ENCODE measurements at regions not wholly inside any gene's neighbourhood (a gene's known extent, or its start where the extent isn't known, plus 50 kb on each side); places are given as distances from the start of the nearest gene placed in this dataset.
"Not testable (repeated sequence)": the region's sequence is repeated elsewhere in the genome, so short reads cannot be mapped to it uniquely, and the experiment has no call there.

- Mint-ChIP-seq H3K27ac (no peak overlapping the region), H3K36me3 (no peaks in the 10 kb centered on the region), H3K4me3 (no peak overlapping the region), H3K4me1 (no peaks in the 10 kb centered on the region), H3K27me3 (ENCODE audit: low read depth in 3 of 3) (peaks cover 3 to 6% (median 6%) of the 10 kb centered on the region in 3 donors), H3K9me3 (peaks cover 0 to 4% (median 0%) of the 10 kb centered on the region in 6 donors)
- no peak for DNase-seq
Observed at GRCh38 chr18:14940735-14941134, 192.8 kb downstream of the ANKRD30B start.

- Mint-ChIP-seq H3K27ac (no peak overlapping the region), H3K4me3 (no peak overlapping the region), H3K4me1 (no peaks in the 10 kb centered on the region), H3K27me3 (ENCODE audit: low read depth in 3 of 3) (peaks cover 3 to 5% (median 4%) of the 10 kb centered on the region in 3 donors), H3K36me3 (no peaks in the 10 kb centered on the region), H3K9me3 (peaks cover 0 to 4% (median 0%) of the 10 kb centered on the region in 6 donors)
- no peak for DNase-seq
Observed at GRCh38 chr18:14941256-14941655, 193.3 kb downstream of the ANKRD30B start.

DNA sequence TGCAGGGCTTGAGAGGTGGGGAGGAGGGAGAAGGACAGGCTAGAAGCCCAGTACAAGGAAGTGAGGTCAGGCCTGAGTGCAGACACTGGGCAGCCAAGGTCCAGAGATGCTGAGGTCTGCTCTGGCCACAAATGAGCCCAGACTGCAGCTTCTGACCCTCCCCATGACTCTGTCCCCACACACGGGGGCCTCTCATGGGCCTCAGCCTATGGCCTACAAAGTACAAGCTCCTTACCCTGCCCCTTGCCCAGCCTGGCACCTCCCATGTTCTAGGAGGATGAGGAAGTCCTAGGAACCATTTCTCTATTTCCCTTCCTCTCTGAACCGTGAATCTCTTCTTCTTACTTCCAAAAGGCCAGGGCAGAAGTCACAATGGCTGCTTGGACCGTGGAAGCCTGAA, 193.8 kb downstream of the ANKRD30B start:
- DNase-seq, result no peak
- Mint-ChIP-seq H3K27ac (no peak overlapping the region), H3K27me3 (ENCODE audit: low read depth in 3 of 3) (peaks cover under 1 to 4% (median 1%) of the 10 kb centered on the region in 3 donors), H3K36me3 (no peaks in the 10 kb centered on the region), H3K9me3 (peaks cover 0 to 4% (median 0%) of the 10 kb centered on the region in 6 donors), H3K4me3 (no peak overlapping the region), H3K4me1 (no peaks in the 10 kb centered on the region)

GRCh38 chr18:14942275-14942674, 194.3 kb downstream of the ANKRD30B start:
- H3K4me3 Mint-ChIP-seq, result no peak overlapping the region
- no peak overlapping the region for H3K27ac Mint-ChIP-seq
- H3K9me3 Mint-ChIP-seq, result peaks cover 0 to 4% (median 0%) of the 10 kb centered on the region in 6 donors
- no peak for DNase-seq
- H3K4me1 Mint-ChIP-seq, result no peaks in the 10 kb centered on the region
- H3K27me3 Mint-ChIP-seq (ENCODE audit: low read depth in 3 of 3), result peaks cover 0 to 4% (median 1%) of the 10 kb centered on the region in 3 donors
- no peaks in the 10 kb centered on the region for H3K36me3 Mint-ChIP-seq

- Mint-ChIP-seq H3K27me3 (ENCODE audit: low read depth in 3 of 3) (peaks cover 0 to 4% (median 1%) of the 10 kb centered on the region in 3 donors), H3K27ac (no peak overlapping the region)
- DNase-seq, result no peak
Observed at GRCh38 chr18:14943486-14943885, 195.5 kb downstream of the ANKRD30B start.

DNA sequence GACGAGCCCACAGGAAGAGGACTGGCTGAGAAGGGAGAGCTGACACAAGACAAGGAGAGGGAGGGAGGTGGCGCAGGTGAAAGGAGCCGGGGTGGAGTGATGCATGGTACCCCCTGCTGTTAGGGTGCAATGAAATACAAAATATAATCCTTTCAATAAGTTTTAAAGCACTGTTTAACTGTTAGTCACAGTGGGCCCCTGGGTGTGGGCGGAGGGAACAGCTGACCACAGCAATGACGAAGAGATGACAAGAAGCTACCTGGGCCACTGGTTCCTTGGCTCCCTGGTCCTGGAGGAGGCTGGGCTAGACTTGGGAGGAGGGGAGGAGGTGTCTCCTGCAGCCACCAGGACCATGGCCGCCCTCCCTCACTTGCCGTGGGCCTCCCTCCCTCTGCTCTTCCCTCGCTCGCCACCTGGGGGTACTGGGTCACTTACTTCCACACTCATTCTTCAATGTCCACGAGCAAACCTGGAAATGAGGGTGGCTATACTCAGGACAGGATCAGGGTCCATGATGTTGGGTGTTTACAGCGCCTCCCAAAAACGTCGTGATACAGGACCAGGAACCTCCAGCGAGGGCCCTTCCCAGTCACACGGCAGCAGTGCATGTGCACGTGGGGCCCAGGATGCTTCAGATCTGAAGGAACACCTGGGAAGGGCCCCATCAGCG, 196.1 kb downstream of the ANKRD30B start:
- H3K9me3 Mint-ChIP-seq, result peaks cover 0 to 2% (median 0%) of the 10 kb centered on the region in 6 donors
- H3K4me1 Mint-ChIP-seq, result no peaks in the 10 kb centered on the region
- no peak overlapping the region for H3K4me3 Mint-ChIP-seq
- no peak for DNase-seq
- no peak overlapping the region for H3K27ac Mint-ChIP-seq
- H3K36me3 Mint-ChIP-seq, result no peaks in the 10 kb centered on the region
- peaks cover 0 to 4% (median 1%) of the 10 kb centered on the region in 3 donors for H3K27me3 Mint-ChIP-seq (ENCODE audit: low read depth in 3 of 3)

More at GRCh38 chr18:14943486-14943885, 195.5 kb downstream of the ANKRD30B start:
- Mint-ChIP-seq H3K9me3 (peaks cover 0 to 2% (median 0%) of the 10 kb centered on the region in 6 donors), H3K4me3 (no peak overlapping the region), H3K4me1 (no peaks in the 10 kb centered on the region), H3K36me3 (no peaks in the 10 kb centered on the region)

DNA sequence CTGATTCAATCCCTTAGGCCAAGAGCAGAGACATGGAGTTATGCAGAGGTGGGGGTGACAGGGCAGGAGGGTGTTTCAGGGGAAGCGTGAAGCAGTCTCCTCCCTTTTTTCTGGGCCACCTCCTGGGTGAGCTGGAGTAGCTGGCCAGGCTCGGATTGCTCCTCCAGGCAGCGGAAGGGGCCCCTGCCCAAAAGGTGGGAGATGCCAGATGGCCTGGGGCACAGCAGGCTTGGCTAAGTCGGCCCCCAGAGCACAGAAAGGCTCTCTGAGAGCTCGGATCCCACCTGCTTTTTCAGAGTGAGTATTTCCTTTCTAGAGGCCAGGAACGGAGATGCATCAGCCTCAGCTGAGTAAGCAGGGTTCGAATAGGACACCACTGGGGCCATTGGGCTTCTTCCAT, 196.9 kb downstream of the ANKRD30B start:
- Mint-ChIP-seq H3K27me3 (ENCODE audit: low read depth in 3 of 3) (peaks cover 0 to 4% (median 1%) of the 10 kb centered on the region in 3 donors), H3K4me1 (no peaks in the 10 kb centered on the region), H3K4me3 (no peak overlapping the region), H3K36me3 (no peaks in the 10 kb centered on the region), H3K9me3 (peaks cover 0 to 2% (median 0%) of the 10 kb centered on the region in 6 donors), H3K27ac (no peak overlapping the region)
- no peak for DNase-seq

GRCh38 chr18:14945286-14945685, 197.3 kb downstream of the ANKRD30B start:
- Mint-ChIP-seq H3K27me3 (ENCODE audit: low read depth in 3 of 3) (peaks cover 0 to 4% (median 0%) of the 10 kb centered on the region in 3 donors), H3K4me3 (no peak overlapping the region), H3K27ac (no peak overlapping the region), H3K36me3 (no peaks in the 10 kb centered on the region), H3K9me3 (peaks cover 0 to 2% (median 0%) of the 10 kb centered on the region in 6 donors), H3K4me1 (no peaks in the 10 kb centered on the region)
- DNase-seq, result no peak

GRCh38 chr18:14945984-14946383, 198.0 kb downstream of the ANKRD30B start:
- Mint-ChIP-seq H3K27ac (no peak overlapping the region), H3K9me3 (peaks cover 0 to 2% (median 0%) of the 10 kb centered on the region in 6 donors), H3K27me3 (ENCODE audit: low read depth in 3 of 3) (peaks cover 0 to 4% (median 0%) of the 10 kb centered on the region in 3 donors), H3K36me3 (no peaks in the 10 kb centered on the region), H3K4me3 (no peak overlapping the region), H3K4me1 (no peaks in the 10 kb centered on the region)
- no peak for DNase-seq

- not testable (repeated sequence) for H3K9me3 Mint-ChIP-seq; H3K27ac Mint-ChIP-seq; H3K4me1 Mint-ChIP-seq; DNase-seq; H3K27me3 Mint-ChIP-seq (ENCODE audit: low read depth in 3 of 3); H3K4me3 Mint-ChIP-seq; H3K36me3 Mint-ChIP-seq
Observed at GRCh38 chr18:14946741-14947470, 198.9 kb downstream of the ANKRD30B start.

- Mint-ChIP-seq H3K4me1 (no peaks in the 10 kb centered on the region), H3K27me3 (ENCODE audit: low read depth in 3 of 3) (peaks cover 0 to 4% (median 0%) of the 10 kb centered on the region in 3 donors), H3K36me3 (no peaks in the 10 kb centered on the region), H3K9me3 (peaks cover 0 to 1% (median 0%) of the 10 kb centered on the region in 6 donors), H3K27ac (no peak overlapping the region), H3K4me3 (no peak overlapping the region)
- DNase-seq, result no peak
Observed at GRCh38 chr18:14947482-14948162, 199.7 kb downstream of the ANKRD30B start.

- H3K4me1 Mint-ChIP-seq, result no peaks in the 10 kb centered on the region
- H3K4me3 Mint-ChIP-seq, result no peak overlapping the region
- DNase-seq, result no peak
- H3K36me3 Mint-ChIP-seq, result no peaks in the 10 kb centered on the region
- peaks cover 0 to 2% (median 0%) of the 10 kb centered on the region in 6 donors for H3K9me3 Mint-ChIP-seq
- H3K27ac Mint-ChIP-seq, result no peak overlapping the region
- H3K27me3 Mint-ChIP-seq (ENCODE audit: low read depth in 3 of 3), result peaks cover 0 to 4% (median 0%) of the 10 kb centered on the region in 3 donors
Observed at GRCh38 chr18:14948163-14948540, 200.2 kb downstream of the ANKRD30B start.

- no peak overlapping the region for H3K27ac Mint-ChIP-seq
Observed at GRCh38 chr18:14949800-14950664, 202.1 kb downstream of the ANKRD30B start.

More at GRCh38 chr18:14949800-14950664, 202.1 kb downstream of the ANKRD30B start:
- Mint-ChIP-seq H3K36me3 (no peaks in the 10 kb centered on the region), H3K9me3 (peaks cover 0 to 2% (median 0%) of the 10 kb centered on the region in 6 donors), H3K4me3 (no peak overlapping the region), H3K4me1 (no peaks in the 10 kb centered on the region), H3K27me3 (ENCODE audit: low read depth in 3 of 3) (no peaks in the 10 kb centered on the region)
- no peak for DNase-seq

Measured in immature natural killer cell (primary cell).